Epithelial cell of esophagus (primary cell): ENCODE measurements at regions not wholly inside any gene's neighbourhood (a gene's known extent, or its start where the extent isn't known, plus 50 kb on each side); places are given as distances from the start of the nearest gene placed in this dataset.
"Not testable (repeated sequence)": the region's sequence is repeated elsewhere in the genome, so short reads cannot be mapped to it uniquely, and the experiment has no call there.

Source experiments
- DNase-seq: peaks from one replicate; pipeline ENCODE4 v3.0.0; 2010; ENCODE audit warnings: low read depth
- H3K4me3 ChIP-seq: 2 replicates; pipeline ENCODE4 v1.5.1; 2011; ENCODE audit warnings: mild to moderate bottlenecking, low read length, control low read depth
- CTCF ChIP-seq: IDR thresholded peaks from 2 replicates; pipeline ENCODE4 v1.5.1; 2011; ENCODE audit warnings: low read depth, mild to moderate bottlenecking, low read length, control low read depth, inconsistent platforms; ENCODE audit not compliant: insufficient read depth; ENCODE audit errors: missing control alignments

- DNase-seq: no peak
- no peak for TF ChIP-seq CTCF
- no peak overlapping the region for H3K4me3 ChIP-seq
Measured at GRCh38 chr10:80957161-80957560, 419.5 kb downstream of the SH2D4B start.

- no peak overlapping the region for H3K4me3 ChIP-seq
- no peak for DNase-seq
- no peak for TF ChIP-seq CTCF
Measured at GRCh38 chr10:80964179-80964578, 426.5 kb downstream of the SH2D4B start.

- TF ChIP-seq CTCF: no peak
- H3K4me3 ChIP-seq: no peak overlapping the region
- DNase-seq: no peak
Measured at GRCh38 chr10:80964955-80965614, 427.4 kb downstream of the SH2D4B start.

DNA sequence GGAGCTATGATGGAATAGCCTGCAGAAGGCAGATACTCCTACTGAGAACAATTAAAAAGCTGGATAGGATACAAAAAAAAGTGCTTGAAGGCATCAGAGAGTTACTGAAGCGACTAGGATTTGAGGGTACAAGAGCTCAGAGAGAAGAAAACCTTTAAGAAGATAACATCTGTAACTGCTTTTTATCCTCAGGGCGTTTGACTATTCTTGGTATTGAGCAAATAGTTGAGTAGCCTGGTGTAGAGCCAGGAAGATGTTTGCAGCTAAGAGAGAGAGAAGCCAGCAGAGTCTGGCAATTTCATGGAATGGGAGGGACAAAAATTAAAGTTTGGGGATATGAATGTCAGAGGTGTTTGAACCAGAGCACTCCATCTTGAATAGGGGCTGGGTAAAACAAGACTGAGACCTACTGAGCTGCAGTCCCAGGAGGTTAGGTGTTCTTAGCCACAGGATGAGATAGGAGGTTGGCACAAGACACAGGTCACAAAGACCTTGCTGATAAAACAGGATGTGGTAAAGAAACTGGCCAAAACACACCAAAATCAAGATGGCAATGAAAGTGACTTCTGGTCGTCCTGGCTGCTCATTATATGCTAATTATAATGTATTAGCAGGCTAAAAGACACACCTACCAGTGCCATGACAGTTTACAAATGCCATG lies 428.8 kb downstream of the SH2D4B start:
- no peak for TF ChIP-seq CTCF
- H3K4me3 ChIP-seq: no peak overlapping the region
- no peak for DNase-seq

- not testable (repeated sequence) for H3K4me3 ChIP-seq, DNase-seq
Measured at GRCh38 chr10:80967357-80967756, 429.7 kb downstream of the SH2D4B start.

DNA sequence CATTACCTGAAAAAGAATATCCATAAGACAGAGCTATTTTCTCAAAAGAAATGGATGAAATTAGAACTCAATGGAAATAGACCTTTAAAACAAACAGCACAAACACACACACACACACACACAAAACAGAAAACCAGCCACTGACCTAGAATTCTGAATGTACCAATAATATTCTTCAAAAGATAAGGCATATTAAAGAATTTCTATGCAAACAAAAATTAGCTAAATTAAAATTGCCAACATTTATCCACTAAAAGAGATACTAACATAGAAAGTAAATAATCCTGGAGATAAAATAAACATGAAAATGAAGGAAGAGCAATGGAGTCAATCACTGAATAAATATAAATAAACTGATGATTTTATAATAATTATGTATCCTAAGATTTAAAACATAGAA lies 431.2 kb downstream of the SH2D4B start:
- no peak for TF ChIP-seq CTCF
- DNase-seq: no peak
- H3K4me3 ChIP-seq: no peak overlapping the region

DNA sequence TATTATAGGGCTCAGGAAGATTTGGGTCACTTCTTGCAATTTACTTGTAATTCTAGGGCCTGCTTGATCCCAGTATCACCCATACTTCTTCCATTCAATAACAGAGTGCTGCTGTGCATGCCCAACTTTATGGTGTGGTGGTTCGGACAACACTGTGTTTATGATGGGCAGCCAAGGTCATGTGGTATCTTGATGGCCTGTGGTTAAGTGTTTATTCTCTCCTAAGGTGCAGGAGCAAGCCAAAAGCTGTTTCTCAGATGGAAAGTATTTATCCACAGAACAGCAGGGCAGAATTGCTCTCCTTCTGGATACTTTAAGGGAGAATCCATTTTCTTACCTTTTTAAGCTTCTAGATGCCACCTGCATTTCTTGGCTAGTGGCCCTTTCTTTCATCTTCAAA lies 433.8 kb downstream of the SH2D4B start:
- no peak for DNase-seq
- no peak for TF ChIP-seq CTCF
- no peak overlapping the region for H3K4me3 ChIP-seq
